ENCODE measurements at regions not wholly inside any gene's neighbourhood (a gene's known extent, or its start where the extent isn't known, plus 50 kb on each side); places are given as distances from the start of the nearest gene placed in this dataset.

DNA sequence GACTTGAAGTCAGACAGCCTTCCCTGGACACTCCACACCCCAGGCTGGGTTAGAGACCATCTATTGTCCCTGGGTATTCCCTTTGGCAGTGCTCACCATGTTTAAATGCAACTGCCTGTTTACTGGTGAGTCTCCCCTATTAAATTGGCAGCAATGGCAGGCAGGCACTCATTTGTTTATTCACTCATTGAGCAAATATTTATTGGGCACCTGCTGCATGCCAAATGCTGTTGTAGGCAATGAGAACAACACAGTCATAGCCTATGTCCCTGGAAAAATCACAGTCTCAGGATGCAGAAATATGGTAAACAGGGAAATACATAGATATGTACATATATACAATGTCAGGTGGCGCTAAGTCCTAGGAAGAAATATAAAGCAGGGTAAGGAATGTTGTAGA is 212.8 kb downstream of the SUDS3 start:
- TF ChIP-seq POLR2A (IDR thresholded peaks at IDR 0.05) = no peak
- no peak for TF ChIP-seq CTCF (IDR thresholded peaks at IDR 0.05)
